Right lobe of liver (tissue), 6 donors: ENCODE measurements at regions not wholly inside any gene's neighbourhood (a gene's known extent, or its start where the extent isn't known, plus 50 kb on each side); places are given as distances from the start of the nearest gene placed in this dataset.

Source experiments
- ATAC-seq, 4 donors: fragments of 200-7000 bp; cut with Tn5 transposase; one replicate each; pipeline ENCODE4 v1.9.1; 2020; ENCODE audit warnings: mild to moderate bottlenecking in 4 of 4, moderate library complexity in 4 of 4
- DNase-seq, 3 donors: peaks; one replicate each; pipeline ENCODE4 v3.0.0-alpha.2; 2020
- H3K27ac ChIP-seq, 3 donors: fragments of 200-600 bp; one replicate each; pipeline ENCODE4 v1.8.0; 2022
- H3K27me3 ChIP-seq, 2 donors: fragments of 200-600 bp; one replicate each; pipeline ENCODE4 v1.8.0; 2022
- H3K36me3 ChIP-seq, 4 donors: fragments of 200-600 bp; sonication (generic) in 1 of 4; one replicate each; pipeline versions ENCODE4 v1.5.1 to v1.8.0; 2017 to 2022; ENCODE audit warnings: control low read depth in 1 of 4
- H3K4me1 ChIP-seq, 4 donors: fragments of 200-600 bp; sonication (generic) in 1 of 4; one replicate each; pipeline versions ENCODE4 v1.5.1 to v1.8.0; 2017 to 2022; ENCODE audit warnings: control low read depth in 1 of 4
- H3K4me3 ChIP-seq, 3 donors: fragments of 200-600 bp; one replicate each; pipeline ENCODE4 v1.8.0; 2022
- H3K9me3 ChIP-seq, 4 donors: fragments of 200-600 bp; sonication (generic) in 1 of 4; one replicate each; pipeline versions ENCODE4 v1.5.1 to v1.8.0; 2017 to 2022; ENCODE audit warnings: control low read depth in 1 of 4
- CTCF ChIP-seq, 4 donors: fragments of 200-600 bp in 3 of 4; fragments of 450-650 bp in 1 of 4; IDR thresholded peaks; one replicate each; pipeline versions ENCODE4 v1.5.1 to v1.8.0; 2016 to 2022; ENCODE audit warnings: antibody characterized with exemption in 4 of 4, mild to moderate bottlenecking in 2 of 4
- POLR2A ChIP-seq: fragments of 450-650 bp; IDR thresholded peaks from one replicate; pipeline ENCODE4 v1.6.1; 2017; ENCODE audit warnings: antibody characterized with exemption, mild to moderate bottlenecking
- whole genome bisulfite sequencing: methylation state at CpG from one replicate; pipeline ENCODE4 v1.1.6; 2018; ENCODE audit warnings: low coverage, low lambda C conversion rate; ENCODE audit not compliant: insufficient coverage; ENCODE audit errors: missing lambda C conversion rate; 5-methylcytosine and 5-hydroxymethylcytosine counted together
- intact Hi-C, 2 donors: fragments of 100-400 bp; cut with DNase I; formaldehyde crosslinking; loops; one replicate each; pipeline versions ENCODE4 v1.11.2 to v1.14.1; 2022
- donor health status: DM: no; HTN: yes; CAD: no.
- donor health status: DM: no; HTN: no; CAD: no.
- donor health status: DM: no; HTN: no; CAD: no.
- donor health status: DM: no; HTN: yes; CAD: no.
- donor health status: DM: no; HTN: yes; CAD: no.

- Histone ChIP-seq H3K4me1 (no peaks in the 10 kb centered on the region), H3K4me3 (no peak overlapping the region), H3K36me3 (no peaks in the 10 kb centered on the region), H3K9me3 (no peaks in the 10 kb centered on the region), H3K27me3 (no peaks in the 10 kb centered on the region), H3K27ac (no peak overlapping the region)
- DNase-seq, result no peak
- ATAC-seq, result no peak
- intact Hi-C loops, result no loop called here
- TF ChIP-seq POLR2A (no peak), CTCF (IDR thresholded peaks at IDR 0.05) (no peak)
- WGBS, result 74% methylated on average over 19 of the region's 19 CpGs
Measured at GRCh38 chr10:123348691-123349572, 194.7 kb downstream of the BUB3 start.

DNA sequence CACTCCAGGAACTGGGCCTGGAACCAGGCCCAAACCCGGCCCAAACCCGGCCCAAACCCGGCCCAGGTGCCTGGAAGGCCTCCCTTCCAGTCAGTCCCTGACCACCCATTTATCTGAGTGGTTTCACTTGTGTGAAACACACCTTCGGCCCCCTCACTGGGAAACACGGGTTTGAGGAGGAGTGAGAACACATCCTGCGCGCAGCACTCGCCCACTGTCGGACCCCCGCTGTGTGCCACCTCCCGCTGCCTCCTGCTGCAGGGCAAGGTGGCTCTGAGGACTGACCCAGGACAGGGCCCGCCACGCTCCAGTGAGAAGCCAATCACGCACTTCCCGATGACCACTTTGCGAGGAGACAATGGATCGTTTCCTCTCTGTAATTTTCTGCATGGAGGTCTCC is 197.5 kb downstream of the BUB3 start:
- WGBS, result 81% methylated on average over 10 of the region's 17 CpGs
- TF ChIP-seq CTCF (IDR thresholded peaks at IDR 0.05) (no peak), POLR2A (no peak)
- no peaks in the 10 kb centered on the region for H3K4me1 ChIP-seq
- intact Hi-C loops, result no loop called here
- H3K4me3 ChIP-seq, result no peak overlapping the region
- no peaks in the 10 kb centered on the region for H3K9me3 ChIP-seq
- no peaks in the 10 kb centered on the region for H3K27me3 ChIP-seq
- DNase-seq (no peak), ATAC-seq (no peak)
- no peak overlapping the region for H3K27ac ChIP-seq
- no peaks in the 10 kb centered on the region for H3K36me3 ChIP-seq

DNA sequence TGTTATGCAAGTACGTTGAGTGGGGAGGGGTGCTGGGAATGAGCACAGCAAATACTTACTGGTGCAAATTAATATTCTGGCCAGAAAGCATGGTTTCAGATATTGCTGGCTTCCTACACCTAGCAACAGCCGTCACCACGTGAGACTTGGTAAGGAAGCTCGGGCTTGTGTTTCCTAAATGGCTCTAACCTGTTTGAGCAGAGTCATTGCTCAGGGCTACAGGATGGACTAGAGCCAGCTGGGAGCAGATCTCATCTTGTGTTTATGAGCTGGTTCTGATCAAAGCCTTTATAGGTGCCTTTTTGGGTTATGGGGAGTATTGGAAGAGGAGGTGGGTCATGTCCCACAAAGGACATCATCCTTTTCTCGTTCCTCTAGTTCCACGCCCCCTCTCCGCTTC is 200.3 kb downstream of the BUB3 start:
- WGBS, result 57% methylated on average over 6 of the region's 7 CpGs
- Histone ChIP-seq H3K27ac (no peak overlapping the region), H3K9me3 (no peaks in the 10 kb centered on the region), H3K4me1 (no peaks in the 10 kb centered on the region), H3K27me3 (no peaks in the 10 kb centered on the region), H3K4me3 (no peak overlapping the region), H3K36me3 (no peaks in the 10 kb centered on the region)
- DNase-seq (no peak), ATAC-seq (no peak)
- no peak for TF ChIP-seq POLR2A
- no peak for TF ChIP-seq CTCF (IDR thresholded peaks at IDR 0.05)
- intact Hi-C loops, result no loop called here

DNA sequence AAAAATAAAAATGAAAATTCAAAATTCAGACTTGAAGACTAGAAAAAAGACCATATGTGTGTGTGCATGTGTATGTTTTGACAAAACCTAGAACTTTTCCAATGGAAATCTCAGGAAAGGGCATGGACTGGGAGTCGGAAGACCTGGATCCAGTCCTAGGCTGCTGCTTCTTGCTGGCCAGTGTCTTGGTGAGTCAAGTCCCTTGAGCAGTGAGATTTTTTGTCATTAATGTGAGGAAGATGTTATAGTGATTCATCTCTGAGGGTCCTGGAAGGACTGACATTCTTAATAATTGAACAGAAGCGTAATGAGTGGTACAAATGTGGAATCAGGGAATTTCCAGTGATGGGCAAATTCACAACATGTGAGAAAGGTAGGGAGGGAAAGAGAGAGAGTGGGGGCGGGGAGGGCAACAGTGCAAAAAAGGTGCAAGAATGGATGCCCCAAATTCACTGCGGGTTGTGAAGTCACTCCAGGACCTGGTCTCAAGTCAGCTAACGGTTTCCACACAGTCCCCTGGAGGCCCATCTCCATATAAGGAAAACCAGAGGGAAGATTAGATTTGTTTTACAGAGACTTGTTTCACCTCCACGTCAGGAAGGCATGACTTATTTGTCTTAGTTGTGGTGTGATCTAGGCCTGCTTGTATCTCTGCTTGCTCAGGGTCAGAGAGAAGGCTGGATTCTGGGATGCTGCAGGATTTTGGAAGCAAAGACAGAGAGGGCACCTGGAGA is 201.7 kb downstream of the BUB3 start:
- TF ChIP-seq CTCF (IDR thresholded peaks at IDR 0.05), result no peak
- Histone ChIP-seq H3K4me1 (no peaks in the 10 kb centered on the region), H3K36me3 (no peaks in the 10 kb centered on the region), H3K27ac (no peak overlapping the region), H3K9me3 (no peaks in the 10 kb centered on the region), H3K27me3 (no peaks in the 10 kb centered on the region), H3K4me3 (no peak overlapping the region)
- intact Hi-C loops, result no loop called here
- WGBS, result 61% methylated on average over 3 of the region's 6 CpGs
- DNase-seq, result no peak
- ATAC-seq, result no peak
